Iris pigment epithelial cell (primary cell): ENCODE measurements at regions not wholly inside any gene's neighbourhood (a gene's known extent, or its start where the extent isn't known, plus 50 kb on each side); places are given as distances from the start of the nearest gene placed in this dataset.
A peak's percentile ranks its signal among the peaks of the same experiment; 100 is the strongest.

ENCODE experiments used
- DNase-seq: peaks from one replicate; pipeline ENCODE4 v3.0.0-alpha.2; 2011; ENCODE audit warnings: low read depth

DNA sequence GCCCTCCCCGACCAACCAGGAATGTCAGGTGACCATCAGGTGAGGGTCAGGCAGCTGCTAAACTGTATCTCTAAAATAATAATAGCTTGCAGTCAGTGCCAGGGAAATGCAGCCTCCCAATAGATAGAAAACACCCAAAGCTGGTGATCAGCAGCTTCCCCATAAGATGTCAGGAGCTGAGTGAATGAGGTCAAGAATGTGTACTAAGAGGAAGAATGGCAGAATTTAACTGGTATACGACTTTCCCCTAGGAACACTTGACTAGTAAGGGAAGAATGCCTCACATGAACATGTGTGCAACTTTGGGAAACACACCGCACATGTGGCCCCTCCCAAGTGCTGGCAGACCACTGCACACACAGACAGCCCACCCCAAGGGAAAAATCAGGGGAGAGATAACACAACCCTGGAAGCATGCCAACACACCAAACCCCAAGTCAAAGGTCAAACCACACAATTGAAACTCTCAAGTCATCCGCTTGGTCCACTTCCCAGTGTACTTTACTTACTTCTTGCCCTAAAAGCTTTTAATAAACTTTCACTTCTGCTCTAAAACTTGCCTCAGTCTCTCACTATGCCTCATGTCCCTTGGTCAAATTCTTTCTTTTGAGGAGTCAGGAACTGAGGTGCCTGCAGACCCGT lies 806.5 kb downstream of the OTOL1 start:
- peak; percentile 64 for DNase-seq

DNA sequence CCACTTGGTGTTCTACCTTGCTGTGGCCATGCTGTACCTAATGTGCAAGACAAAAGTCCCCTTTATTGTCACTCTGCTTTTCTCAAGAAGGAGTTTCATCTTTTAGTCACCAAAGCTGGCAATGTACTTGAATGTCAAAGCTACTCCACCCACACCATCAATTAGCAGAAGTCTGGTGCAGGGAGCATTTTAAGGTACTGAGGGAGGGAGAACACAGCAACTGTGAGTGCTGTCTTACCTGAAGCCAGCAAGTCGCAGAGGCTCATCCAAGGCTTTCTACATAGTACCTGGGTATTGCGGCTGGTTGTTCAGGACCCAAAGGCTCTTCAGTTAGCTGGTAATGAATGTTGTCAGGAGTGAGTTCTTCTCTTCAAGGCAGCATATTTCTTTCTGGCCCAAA lies 820.4 kb downstream of the OTOL1 start:
- no peak for DNase-seq

DNA sequence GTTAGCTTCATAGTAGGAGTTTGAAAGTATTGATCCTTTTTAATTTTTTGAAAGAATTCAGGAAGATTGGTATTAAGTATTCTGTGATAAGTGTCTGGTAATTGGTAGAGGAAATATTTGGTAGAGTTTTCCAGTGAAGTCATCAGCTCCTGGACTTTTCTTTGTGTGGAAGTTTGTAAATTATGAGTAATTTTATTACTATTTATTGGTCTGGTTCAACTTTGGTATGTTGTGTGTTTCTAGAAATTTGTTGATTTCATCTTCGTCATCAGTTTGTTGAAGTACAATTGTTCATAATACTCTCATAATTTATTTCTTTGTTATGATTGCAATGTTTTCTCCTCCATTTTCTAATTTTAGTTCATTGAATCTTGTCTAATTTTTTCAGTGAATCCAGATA lies 832.0 kb downstream of the OTOL1 start:
- no peak for DNase-seq

DNA sequence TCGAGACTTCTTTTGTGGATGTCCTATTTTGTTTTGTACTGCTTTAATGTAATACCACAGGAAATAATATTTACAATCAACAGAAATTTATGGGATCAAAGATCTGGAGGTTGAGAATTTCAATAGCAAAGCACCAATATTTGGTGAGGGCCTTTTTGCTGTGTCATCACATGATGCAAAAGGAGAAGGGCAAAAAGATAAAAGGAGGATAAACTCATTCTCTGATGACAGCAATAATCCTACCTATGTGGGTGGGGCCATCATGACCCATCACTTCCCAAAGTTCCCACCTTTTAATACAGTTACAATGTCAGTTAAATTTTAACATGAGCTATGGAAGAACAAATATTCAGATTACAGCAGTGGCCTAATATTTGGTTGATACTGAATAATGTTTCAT lies 832.9 kb downstream of the OTOL1 start:
- DNase-seq: no peak

DNA sequence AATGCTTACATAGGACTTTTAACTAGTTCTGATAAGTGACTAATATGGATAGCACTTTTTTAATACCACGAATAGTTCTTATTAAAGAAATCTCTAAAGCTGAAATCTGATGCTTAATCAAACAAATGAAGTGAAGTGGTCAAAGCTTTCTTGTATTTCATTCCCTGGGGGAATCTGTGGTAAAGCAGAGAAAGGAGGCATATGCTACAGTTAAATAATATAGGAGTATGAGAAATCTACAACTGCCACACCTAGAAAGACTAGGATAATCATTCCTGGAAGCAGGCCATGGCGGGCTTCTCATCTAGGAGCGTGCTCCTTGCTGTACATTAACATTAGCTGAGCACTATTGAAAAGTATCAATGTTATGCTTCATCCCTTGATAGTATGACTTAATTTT lies 835.7 kb downstream of the OTOL1 start:
- no peak for DNase-seq

DNA sequence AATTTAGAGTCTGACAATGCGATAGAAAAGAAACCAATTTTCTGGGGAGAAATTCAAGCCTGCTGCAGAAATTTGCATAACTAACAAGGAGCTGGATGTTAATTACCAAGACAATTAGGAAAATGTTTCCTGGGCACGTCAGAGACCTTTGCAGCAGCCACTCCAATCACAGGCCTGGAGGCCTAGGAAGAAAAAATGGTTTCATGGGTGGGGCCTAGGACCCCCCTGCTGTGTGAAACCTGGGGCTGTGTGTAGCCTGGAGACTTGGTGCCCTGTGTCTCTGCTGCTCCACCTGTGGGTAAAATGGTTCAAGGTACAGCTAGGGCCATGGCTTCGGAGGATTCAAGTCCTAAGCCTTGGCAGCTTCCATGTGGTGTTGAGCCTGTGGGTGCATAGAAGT lies 837.9 kb downstream of the OTOL1 start:
- DNase-seq: no peak

DNA sequence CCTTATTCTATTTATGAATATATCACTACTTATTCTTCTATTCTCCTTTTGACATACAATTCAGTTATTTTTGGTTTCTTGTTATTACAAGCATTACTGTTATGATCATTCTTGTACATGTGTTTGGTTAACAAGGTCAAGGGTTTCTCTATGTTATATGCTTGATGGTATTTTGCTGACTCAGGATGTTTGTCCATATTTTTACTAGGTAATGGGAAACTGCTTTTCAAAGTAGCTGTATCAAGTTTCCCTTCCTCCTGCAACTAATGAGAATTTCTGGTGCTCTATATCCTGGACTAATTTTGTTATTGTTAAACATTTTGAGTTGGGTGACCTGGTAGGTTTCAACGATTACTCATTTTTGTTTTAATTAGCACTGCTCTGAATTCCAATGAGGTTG lies 841.0 kb downstream of the OTOL1 start:
- DNase-seq: peak; percentile 72

DNA sequence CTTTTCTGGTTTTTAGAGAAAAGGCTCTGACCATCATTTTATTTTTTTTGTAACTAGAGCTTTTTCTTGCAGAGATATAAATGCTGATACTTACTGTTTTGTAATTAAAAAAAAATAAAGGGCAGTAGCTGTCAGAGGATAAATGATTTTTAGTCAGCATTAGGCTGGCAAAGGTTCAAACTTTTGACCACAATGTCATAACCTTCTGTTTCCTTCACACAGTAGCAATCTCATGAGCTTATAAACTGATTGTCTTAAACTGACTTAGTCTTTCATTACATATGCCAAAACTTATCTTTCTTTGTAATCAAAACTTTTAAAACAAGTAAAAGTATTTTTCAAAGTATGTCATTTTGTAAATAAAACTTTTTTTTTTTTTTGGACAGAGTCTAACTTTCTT lies 841.9 kb downstream of the OTOL1 start:
- peak; percentile 75 for DNase-seq

DNA sequence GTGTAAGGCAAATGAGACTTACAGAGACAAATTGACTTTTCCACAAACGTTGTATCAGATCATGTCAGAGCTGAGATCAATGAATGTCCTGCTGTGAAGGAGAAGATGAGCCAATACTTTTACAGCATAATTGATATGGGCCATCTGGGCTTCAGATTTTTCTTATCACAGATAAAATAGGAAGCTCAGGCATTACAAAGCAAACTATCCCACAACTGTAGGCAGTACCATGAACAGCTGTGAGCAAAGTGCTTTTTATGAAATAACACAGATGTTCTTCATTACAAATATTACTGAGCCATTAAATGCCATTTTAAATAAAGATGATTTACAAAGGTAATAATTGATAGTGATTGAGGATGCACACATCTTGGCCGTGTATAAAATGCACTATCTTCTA lies 852.3 kb downstream of the OTOL1 start:
- DNase-seq: no peak

DNA sequence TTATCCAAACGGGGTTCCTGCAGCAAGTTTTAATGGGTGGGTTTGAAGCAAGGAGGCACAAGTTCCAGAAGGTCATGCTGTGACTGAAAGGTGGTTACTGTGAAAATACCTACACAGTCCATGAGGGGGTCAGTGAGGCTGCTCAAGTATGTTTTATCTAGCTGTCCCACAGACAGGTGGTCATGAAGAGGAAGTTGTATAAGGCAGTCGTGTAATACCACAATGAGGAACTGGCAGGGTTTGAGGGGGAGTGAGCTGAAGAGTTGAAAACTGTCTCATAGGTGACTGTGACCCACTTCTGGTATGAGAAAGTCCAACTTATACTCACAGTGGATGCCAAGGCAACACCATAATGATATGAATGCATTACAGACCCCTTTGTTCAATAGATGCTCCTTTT lies 856.8 kb downstream of the OTOL1 start:
- no peak for DNase-seq

DNA sequence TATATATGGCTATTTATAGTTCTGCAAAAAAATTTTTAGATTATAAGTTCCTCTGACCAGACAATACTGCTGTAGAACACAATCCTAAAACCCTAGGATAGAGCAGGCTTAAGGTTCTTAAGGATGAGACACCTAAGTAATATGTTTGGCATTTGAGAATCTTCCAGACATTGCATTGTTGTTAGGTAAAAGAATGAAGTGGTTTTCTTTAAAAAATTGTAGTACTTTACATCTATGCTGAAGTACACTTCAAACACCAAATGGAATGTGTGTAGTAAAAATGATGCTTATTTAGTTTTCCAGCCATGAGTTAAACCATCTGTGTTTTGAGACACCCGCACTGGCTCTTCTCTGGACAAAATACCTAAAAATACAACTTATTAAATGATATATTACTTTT lies 857.7 kb downstream of the OTOL1 start:
- DNase-seq: peak; percentile 67

DNA sequence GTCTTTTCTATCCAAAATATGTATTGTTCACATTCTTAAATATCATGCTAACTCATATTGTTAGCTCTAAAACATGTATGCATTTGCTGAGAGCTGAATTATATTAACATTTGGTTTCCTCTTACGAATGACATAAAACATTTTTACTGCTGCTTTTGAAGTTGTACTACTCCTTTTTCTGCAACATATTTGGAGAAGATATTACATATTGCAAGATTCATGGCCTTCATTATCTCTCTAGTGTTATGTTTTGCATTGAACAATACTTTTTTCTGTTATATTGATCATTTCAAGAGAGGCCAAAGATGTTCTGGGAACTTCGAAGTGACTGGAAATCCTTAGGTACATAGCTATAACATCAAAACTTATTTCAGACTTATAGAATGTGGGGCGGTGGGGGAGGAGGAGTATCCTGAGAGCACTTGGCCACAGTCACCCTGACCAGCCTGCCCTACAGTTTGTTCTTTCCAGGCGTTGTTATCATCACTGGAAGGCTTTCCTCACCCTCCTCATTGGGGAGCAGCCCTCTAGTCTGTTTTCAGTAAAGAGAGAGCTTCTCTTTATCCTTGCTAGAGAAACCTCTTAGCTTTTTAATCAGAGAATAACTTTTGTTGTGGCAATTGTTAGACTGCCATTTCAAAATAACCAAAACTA lies 868.6 kb downstream of the OTOL1 start:
- no peak for DNase-seq

DNA sequence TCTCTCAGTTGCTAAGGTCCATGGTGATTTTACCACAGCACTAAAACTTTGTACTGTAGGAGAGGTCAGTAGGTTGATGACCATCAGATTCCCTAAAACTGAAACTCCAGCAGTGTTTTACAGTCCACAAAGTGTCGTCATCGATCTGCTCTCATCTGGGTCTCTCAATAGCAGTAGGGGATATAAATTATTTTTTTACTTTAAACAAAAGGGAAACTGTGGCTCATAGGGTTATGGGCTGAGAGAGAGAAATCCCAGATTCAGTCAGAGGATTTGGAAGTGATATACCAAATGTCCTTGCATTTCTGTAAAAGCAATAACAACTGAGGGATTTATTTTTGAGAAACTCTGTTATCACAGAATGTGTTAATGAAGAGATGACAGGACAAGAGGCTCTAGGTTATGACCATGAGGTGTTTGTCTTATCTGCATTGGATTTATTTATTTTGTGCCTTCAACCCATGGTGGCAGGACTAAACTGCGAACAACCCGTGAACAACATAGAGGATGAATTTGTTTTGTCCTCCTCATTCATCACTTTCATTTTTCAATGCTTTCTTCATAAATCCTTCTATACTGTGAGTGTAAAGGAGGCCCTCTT lies 869.7 kb downstream of the OTOL1 start:
- no peak for DNase-seq

DNA sequence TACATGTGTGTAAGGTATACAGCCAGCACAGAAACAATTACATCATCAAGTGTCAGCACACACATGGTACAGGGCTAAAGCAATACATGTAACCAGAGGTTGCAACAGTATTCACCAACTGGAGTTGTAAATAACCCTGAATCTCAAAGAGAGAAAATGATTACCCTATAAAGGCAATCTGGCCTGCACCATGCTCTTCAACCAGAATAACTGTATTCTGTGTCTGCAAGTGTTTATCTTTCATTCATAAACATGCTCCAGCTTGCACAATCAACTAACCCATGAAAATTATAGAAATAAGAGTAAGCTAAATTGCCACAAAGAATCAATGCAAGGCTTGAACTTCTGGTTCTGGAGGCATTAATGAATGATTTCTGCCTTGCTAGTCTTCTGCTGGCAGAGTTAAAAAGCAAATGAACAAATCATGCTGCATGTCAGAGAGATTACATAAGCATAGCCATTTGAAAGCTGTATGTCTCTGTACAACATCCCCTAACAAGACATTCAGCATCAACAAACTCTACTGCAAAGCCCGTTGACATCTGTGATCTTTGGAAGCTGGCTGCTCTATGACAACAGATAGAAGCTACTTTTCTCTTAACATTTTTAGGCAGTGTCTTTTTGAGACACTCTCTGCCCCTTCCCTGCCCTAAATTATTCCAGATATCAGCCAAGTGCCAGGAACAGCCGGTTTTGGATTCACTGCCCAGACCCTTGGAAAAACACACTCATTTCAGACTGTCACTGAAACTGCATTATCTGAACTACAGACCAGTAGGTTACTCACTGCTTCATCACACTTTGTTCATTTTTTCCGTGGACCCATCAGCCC lies 871.0 kb downstream of the OTOL1 start:
- peak; percentile 36 for DNase-seq

DNA sequence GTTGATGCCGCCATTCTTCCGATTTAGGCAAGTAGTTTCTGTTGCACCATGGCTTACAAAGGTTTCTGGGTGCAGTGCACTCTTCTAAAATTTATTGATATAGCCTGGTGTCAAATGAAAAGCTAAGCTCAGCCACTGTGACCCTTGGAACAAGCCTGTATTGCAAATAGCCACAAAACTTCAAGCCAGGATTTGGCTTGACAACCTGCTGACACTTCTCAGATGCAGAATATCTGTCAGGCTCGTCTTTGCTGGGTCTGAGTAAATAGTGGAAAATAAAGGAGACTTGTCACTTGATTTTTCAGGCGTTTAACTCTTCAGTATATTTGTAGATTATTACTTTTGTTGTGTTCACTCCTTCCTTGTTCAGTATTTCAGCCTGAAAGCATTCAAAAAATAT lies 871.8 kb downstream of the OTOL1 start:
- no peak for DNase-seq

DNA sequence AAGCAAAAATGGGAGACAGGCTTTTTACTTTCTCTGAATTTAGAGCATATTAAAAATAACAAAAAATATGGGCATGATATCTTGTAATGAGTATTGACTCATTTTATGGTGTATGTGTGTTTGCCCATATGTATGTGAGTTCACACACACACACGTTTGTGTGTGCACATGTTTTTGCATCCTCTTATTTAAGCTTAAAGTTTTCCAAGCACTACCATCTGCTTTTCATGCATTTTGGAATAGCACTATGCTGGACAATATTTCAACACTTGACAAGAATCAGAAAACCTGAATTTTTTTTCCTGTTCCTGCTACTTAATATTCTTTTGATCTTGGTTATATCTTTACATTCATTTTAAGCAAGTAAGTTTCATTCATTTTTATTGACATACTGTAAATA lies 872.7 kb downstream of the OTOL1 start:
- no peak for DNase-seq

DNA sequence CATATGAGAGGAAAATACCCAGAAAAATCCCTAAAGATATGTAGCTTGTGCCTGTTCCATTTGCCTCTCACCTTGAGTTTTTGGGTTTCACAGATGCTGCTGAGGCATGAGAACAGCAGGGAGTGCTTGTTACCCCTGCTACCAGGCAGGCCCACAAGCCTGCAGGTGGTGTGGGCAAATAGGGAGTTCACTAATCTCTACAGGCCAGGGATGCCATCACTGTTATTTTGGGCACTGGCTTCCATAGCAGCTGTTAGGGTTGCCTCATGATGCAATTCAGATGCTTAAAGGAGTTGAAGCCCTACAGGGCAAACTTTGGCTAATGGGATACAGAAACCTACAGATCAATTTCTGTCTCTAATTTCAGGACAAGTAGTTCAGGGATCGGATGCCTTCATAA lies 873.5 kb downstream of the OTOL1 start:
- DNase-seq: no peak

DNA sequence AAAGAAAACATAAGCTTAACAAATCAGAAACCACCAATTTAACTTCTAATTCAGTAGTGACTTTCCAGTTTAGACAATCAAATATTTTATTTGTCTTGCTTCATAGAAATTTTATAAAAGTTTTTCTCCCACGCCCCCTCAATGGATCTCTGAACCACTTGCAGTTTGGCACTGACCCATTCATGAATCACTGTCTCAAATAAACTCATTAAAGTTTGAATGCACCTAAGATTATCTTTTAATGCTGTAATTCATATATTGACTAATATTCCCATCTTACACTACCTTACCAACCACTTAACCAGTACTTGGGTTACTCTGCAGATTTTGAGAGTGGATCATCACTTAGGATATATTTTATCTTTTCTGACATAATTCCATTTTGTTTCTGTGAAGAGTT lies 880.2 kb downstream of the OTOL1 start:
- DNase-seq: peak; percentile 33

DNA sequence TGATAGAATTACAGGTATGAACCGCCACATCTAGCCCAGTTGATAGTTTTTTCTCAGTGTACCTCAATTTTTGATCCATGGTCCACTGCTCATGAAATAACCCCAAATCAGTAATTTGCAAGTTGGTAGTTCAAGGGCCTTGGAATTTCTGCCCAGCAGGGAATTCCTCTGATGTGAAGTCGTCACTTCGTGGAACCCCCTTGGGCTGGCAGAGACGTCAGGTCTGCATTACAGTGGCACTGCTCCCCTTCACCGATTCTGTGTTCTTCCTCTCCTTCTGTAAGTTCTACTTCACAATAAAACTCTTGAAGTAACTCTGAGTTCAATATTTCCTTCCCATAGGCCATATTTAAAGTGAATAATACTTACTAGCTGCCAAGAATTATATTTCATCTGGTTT lies 881.0 kb downstream of the OTOL1 start:
- DNase-seq: no peak

DNA sequence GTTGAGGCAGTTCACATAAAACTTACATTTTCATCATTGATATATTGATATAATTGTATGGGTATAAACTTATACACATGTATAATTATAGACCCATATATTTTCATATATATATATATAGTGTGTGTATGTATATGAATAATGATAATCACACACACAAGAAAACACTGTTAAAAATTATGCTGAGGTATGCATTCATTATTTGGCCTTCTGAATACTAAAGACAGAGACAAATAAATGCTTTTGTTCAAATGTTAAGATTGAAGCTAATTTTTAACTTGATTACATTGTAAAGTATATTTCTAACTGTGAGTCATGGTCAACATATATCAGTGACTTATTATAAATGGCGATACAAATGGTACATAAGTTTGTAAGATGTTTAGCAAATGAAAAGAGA lies 888.8 kb downstream of the OTOL1 start:
- no peak for DNase-seq

DNA sequence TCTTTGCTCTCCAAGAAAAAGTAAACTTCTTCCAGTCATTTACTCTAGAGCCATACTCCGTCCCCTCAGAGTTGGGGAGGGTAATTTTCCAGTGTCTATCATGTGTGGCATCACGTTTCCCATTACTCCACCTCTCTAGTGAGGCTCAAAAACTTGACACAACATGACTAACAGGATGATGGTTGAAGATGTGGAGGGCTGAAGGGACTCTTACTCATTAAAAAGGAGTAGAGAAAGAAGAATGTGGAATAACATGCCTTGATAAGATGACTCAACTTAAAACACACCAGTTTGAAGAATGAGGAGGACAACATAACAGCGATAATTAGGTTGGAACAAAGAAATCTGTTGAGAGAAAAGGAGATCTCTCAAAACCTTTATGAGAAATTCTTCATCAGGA lies 894.3 kb downstream of the OTOL1 start:
- DNase-seq: peak; percentile 90

DNA sequence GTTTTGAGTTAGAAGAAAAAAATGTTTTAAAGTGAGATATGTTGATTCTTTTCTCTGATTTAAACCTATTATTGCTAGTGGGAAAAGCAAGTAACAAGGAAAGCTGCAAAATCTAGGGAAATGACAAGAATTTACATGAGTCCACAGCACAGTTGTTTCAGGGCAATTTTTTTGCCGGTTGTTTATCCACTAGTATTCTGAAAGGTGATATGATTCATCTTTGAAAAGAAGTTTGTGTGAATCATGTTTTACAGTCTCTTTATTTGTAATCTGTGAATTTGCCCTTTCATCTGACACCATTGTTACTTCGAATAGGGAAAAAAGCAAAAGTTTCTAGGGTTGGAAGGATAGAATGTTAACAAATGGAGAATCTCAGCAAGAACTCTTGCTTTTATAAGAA lies 894.7 kb downstream of the OTOL1 start:
- peak; percentile 79 for DNase-seq

DNA sequence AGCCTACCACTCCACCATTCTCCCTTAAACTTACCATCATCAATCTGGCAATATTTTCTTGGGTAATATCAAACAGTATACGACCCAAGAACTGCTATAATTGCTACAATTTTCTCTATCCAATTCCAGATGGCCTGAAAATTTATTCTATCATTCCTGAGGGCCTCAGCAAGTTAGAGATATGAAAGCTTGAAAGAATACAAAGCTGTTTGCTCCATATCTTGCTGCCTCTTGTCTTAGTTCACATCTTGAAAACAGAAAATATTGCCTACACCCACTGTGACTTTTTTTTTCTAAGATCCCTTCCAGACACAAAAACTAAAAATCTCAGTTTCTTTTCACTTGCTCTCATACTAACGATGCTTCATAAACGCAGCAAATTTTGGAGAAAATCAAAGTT lies 898.9 kb downstream of the OTOL1 start:
- DNase-seq: no peak
